ENCODE measurements at regions not wholly inside any gene's neighbourhood (a gene's known extent, or its start where the extent isn't known, plus 50 kb on each side); places are given as distances from the start of the nearest gene placed in this dataset.

DNA sequence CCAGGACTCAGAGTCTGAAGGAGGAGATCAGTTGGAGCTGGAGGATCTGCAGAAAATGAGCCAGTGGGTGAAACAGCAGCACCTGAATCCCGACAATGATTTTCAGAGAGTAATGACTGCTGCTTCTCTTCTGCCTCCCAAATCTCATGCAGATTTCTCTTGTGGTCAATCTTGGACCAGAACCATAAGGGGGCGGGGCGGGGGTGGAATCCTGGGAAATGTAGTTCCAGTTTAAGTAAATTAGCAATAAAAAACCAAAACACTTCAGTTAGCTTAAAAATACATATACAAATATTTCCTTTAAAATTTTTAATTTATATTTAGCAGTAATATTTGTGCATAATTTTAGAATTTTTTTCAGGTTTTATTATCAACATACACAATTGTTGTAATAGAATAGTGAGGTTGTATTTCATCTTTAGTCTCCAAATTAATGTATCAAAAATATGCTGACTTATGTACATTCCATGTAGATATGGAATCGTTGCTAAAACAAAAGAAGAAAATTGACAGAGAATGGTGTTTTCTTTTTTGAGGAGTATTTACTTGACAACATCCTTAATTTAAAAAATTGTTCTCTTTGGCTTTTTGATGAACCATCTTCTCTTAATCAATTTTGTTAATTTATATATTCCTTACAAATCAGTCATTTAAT lies 223.5 kb upstream of the SYT10 start:
- H3K9me3 ChIP-seq, result no peaks in the 10 kb centered on the region
- no peaks in the 10 kb centered on the region for H4K20me1 ChIP-seq (ENCODE audit: insufficient read depth)
- no peak overlapping the region; the same call in 1 of the 2 replicates for H2AFZ ChIP-seq (ENCODE audit: low read depth)
- no peaks in the 10 kb centered on the region for H3K79me2 ChIP-seq (ENCODE audit: insufficient read depth)
- 6% methylated on average over 4 of the region's 4 CpGs for WGBS (ENCODE audit: low lambda C conversion rate)
- ChIA-PET CTCF (interaction anchor here (0.6 kb wide), 1 partner anchor 278 kb away, joined by 3 read pairs; no protein-coding TSS in a partner anchor), POLR2A (no interaction called here)
- H3K9ac ChIP-seq, result no peak overlapping the region
- H3K4me3 ChIP-seq (ENCODE audit: low read depth in 2 of 2, low read length in 1 of 2), result no peak overlapping the region
- no peaks in the 10 kb centered on the region; the same call in 1 of the 2 replicates for H3K9me2 ChIP-seq
- H3K27me3 ChIP-seq (ENCODE audit: insufficient read depth), result no peaks in the 10 kb centered on the region
- DNase-seq, result no peak
- no peak overlapping the region for H3K4me2 ChIP-seq
- TF ChIP-seq, protein P1, sequence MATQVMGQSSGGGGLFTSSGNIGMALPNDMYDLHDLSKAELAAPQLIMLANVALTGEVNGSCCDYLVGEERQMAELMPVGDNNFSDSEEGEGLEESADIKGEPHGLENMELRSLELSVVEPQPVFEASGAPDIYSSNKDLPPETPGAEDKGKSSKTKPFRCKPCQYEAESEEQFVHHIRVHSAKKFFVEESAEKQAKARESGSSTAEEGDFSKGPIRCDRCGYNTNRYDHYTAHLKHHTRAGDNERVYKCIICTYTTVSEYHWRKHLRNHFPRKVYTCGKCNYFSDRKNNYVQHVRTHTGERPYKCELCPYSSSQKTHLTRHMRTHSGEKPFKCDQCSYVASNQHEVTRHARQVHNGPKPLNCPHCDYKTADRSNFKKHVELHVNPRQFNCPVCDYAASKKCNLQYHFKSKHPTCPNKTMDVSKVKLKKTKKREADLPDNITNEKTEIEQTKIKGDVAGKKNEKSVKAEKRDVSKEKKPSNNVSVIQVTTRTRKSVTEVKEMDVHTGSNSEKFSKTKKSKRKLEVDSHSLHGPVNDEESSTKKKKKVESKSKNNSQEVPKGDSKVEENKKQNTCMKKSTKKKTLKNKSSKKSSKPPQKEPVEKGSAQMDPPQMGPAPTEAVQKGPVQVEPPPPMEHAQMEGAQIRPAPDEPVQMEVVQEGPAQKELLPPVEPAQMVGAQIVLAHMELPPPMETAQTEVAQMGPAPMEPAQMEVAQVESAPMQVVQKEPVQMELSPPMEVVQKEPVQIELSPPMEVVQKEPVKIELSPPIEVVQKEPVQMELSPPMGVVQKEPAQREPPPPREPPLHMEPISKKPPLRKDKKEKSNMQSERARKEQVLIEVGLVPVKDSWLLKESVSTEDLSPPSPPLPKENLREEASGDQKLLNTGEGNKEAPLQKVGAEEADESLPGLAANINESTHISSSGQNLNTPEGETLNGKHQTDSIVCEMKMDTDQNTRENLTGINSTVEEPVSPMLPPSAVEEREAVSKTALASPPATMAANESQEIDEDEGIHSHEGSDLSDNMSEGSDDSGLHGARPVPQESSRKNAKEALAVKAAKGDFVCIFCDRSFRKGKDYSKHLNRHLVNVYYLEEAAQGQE (IDR thresholded peaks at IDR 0.05; ENCODE audit: low read depth, low read length), result no peak
- TF ChIP-seq POLR2AphosphoS5 (IDR thresholded peaks at IDR 0.05; ENCODE audit: low read depth, low read length) (no peak), JUND (IDR thresholded peaks at IDR 0.05) (no peak), GATA2 (CRISPR knock-in tag; IDR thresholded peaks at IDR 0.05) (no peak), FOXJ3 (CRISPR knock-in tag; IDR thresholded peaks at IDR 0.05) (no peak), TAF1 (IDR thresholded peaks at IDR 0.05; ENCODE audit: borderline replicate concordance, low read depth, low read length) (no peak), SIN3A (IDR thresholded peaks at IDR 0.05; ENCODE audit: borderline replicate concordance, low read depth, low read length) (no peak), CHD2 (IDR thresholded peaks at IDR 0.05; ENCODE audit: low read length, partially characterized antibody) (no peak), NFIC (IDR thresholded peaks at IDR 0.05; ENCODE audit: borderline replicate concordance) (no peak), EP300 (IDR thresholded peaks at IDR 0.05; ENCODE audit: borderline replicate concordance in 1 of 2, low read depth in 1 of 2, low read length in 1 of 2) (no peak), RFX5 (IDR thresholded peaks at IDR 0.05; ENCODE audit: low read length) (no peak)
- TF ChIP-seq, protein P2, sequence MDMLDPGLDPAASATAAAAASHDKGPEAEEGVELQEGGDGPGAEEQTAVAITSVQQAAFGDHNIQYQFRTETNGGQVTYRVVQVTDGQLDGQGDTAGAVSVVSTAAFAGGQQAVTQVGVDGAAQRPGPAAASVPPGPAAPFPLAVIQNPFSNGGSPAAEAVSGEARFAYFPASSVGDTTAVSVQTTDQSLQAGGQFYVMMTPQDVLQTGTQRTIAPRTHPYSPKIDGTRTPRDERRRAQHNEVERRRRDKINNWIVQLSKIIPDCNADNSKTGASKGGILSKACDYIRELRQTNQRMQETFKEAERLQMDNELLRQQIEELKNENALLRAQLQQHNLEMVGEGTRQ (IDR thresholded peaks at IDR 0.05; ENCODE audit: borderline replicate concordance, low read depth, low read length), result no peak
- TF ChIP-seq, protein P3, sequence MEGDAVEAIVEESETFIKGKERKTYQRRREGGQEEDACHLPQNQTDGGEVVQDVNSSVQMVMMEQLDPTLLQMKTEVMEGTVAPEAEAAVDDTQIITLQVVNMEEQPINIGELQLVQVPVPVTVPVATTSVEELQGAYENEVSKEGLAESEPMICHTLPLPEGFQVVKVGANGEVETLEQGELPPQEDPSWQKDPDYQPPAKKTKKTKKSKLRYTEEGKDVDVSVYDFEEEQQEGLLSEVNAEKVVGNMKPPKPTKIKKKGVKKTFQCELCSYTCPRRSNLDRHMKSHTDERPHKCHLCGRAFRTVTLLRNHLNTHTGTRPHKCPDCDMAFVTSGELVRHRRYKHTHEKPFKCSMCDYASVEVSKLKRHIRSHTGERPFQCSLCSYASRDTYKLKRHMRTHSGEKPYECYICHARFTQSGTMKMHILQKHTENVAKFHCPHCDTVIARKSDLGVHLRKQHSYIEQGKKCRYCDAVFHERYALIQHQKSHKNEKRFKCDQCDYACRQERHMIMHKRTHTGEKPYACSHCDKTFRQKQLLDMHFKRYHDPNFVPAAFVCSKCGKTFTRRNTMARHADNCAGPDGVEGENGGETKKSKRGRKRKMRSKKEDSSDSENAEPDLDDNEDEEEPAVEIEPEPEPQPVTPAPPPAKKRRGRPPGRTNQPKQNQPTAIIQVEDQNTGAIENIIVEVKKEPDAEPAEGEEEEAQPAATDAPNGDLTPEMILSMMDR (IDR thresholded peaks at IDR 0.05), result no peak
- TF ChIP-seq, protein P4, sequence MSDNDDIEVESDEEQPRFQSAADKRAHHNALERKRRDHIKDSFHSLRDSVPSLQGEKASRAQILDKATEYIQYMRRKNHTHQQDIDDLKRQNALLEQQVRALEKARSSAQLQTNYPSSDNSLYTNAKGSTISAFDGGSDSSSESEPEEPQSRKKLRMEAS (IDR thresholded peaks at IDR 0.05; ENCODE audit: low read depth), result no peak
- TF ChIP-seq, protein P5, sequence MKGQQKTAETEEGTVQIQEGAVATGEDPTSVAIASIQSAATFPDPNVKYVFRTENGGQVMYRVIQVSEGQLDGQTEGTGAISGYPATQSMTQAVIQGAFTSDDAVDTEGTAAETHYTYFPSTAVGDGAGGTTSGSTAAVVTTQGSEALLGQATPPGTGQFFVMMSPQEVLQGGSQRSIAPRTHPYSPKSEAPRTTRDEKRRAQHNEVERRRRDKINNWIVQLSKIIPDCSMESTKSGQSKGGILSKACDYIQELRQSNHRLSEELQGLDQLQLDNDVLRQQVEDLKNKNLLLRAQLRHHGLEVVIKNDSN (IDR thresholded peaks at IDR 0.05; ENCODE audit: borderline replicate concordance, low read depth), result no peak
- TF ChIP-seq, protein P6, sequence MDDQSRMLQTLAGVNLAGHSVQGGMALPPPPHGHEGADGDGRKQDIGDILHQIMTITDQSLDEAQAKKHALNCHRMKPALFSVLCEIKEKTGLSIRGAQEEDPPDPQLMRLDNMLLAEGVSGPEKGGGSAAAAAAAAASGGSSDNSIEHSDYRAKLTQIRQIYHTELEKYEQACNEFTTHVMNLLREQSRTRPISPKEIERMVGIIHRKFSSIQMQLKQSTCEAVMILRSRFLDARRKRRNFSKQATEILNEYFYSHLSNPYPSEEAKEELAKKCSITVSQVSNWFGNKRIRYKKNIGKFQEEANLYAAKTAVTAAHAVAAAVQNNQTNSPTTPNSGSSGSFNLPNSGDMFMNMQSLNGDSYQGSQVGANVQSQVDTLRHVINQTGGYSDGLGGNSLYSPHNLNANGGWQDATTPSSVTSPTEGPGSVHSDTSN (IDR thresholded peaks at IDR 0.05), result no peak
- no peaks in the 10 kb centered on the region for H3F3A ChIP-seq (replicated peaks; ENCODE audit: insufficient read depth)
- no peak overlapping the region for H3K27ac ChIP-seq (ENCODE audit: low read depth in 2 of 2, low read length in 1 of 2)
- H3K36me3 ChIP-seq (replicated peaks in 1 of 2; ENCODE audit: control insufficient read depth in 1 of 2, insufficient read depth in 2 of 2, low read length in 1 of 2), result no peaks in the 10 kb centered on the region
- no peaks in the 10 kb centered on the region for H3K4me1 ChIP-seq (ENCODE audit: control insufficient read depth in 1 of 2, insufficient read depth in 2 of 2, low read depth in 1 of 2, low read length in 1 of 2)
